OCI-LY1 (cell line): ENCODE measurements at regions not wholly inside any gene's neighbourhood (a gene's known extent, or its start where the extent isn't known, plus 50 kb on each side); places are given as distances from the start of the nearest gene placed in this dataset.

Experiments used
- H2AFZ ChIP-seq: fragments of 200-600 bp; sonication (generic), shearing (Covaris generic); 2 replicates; pipeline ENCODE4 v1.6.0; 2014; ENCODE audit warnings: antibody characterized with exemption, mild to moderate bottlenecking, low read length
- H3F3A ChIP-seq: fragments of 200-600 bp; sonication (generic), shearing (Covaris generic); 2 replicates; pipeline ENCODE4 v1.6.0; 2014; ENCODE audit warnings: mild to moderate bottlenecking, antibody characterized with exemption, low read length, moderate library complexity; ENCODE audit not compliant: insufficient read depth
- H3K27ac ChIP-seq: fragments of 200-600 bp; sonication (generic); 2 replicates; pipeline ENCODE4 v1.5.1; 2014; ENCODE audit warnings: low read length, mixed run types, mild to moderate bottlenecking, low read depth; ENCODE audit not compliant: poor library complexity, severe bottlenecking
- H3K27me3 ChIP-seq: fragments of 200-600 bp; sonication (generic); 2 replicates; pipeline ENCODE4 v1.6.0; 2014; ENCODE audit warnings: antibody characterized with exemption, mild to moderate bottlenecking, low read length, moderate library complexity; ENCODE audit not compliant: insufficient read depth
- H3K36me3 ChIP-seq: fragments of 200-600 bp; sonication (generic); 2 replicates; pipeline ENCODE4 v1.6.1; 2014; ENCODE audit warnings: mild to moderate bottlenecking, antibody characterized with exemption, low read length, moderate library complexity, mixed read lengths; ENCODE audit not compliant: insufficient read depth
- H3K4me1 ChIP-seq: fragments of 200-600 bp; sonication (generic); 2 replicates; pipeline ENCODE4 v1.5.1; 2014; ENCODE audit warnings: mild to moderate bottlenecking, low read length, moderate library complexity; ENCODE audit not compliant: insufficient read depth, severe bottlenecking
- H3K4me2 ChIP-seq: fragments of 200-600 bp; sonication (generic), shearing (Covaris generic); 2 replicates; pipeline ENCODE4 v1.6.1; 2014; ENCODE audit warnings: low read length
- H3K4me3 ChIP-seq: fragments of 200-600 bp; sonication (generic); 2 replicates; pipeline ENCODE4 v1.5.1; 2014; ENCODE audit warnings: low read length, low read depth, mild to moderate bottlenecking, mixed read lengths; ENCODE audit not compliant: poor library complexity, severe bottlenecking
- H3K79me2 ChIP-seq: fragments of 200-600 bp; shearing (Covaris generic); 2 replicates; pipeline ENCODE4 v1.6.1; 2016; ENCODE audit warnings: mixed run types, low read length, mixed read lengths; ENCODE audit not compliant: insufficient read depth
- H3K9ac ChIP-seq: fragments of 200-600 bp; sonication (generic), shearing (Covaris generic); 2 replicates; pipeline ENCODE4 v1.6.1; 2014; ENCODE audit warnings: mild to moderate bottlenecking, low read length, mixed read lengths
- H3K9me2 ChIP-seq: fragments of 200-600 bp; sonication (generic), shearing (Covaris generic); 2 replicates; pipeline ENCODE4 v1.6.1; 2014; ENCODE audit warnings: low read depth, mild to moderate bottlenecking, low read length, mixed read lengths
- H3K9me3 ChIP-seq: fragments of 200-600 bp; shearing (Covaris generic); 2 replicates; pipeline ENCODE4 v1.6.1; 2014; ENCODE audit warnings: low read length, mixed read lengths
- H4K20me1 ChIP-seq: fragments of 200-600 bp; sonication (generic), shearing (Covaris generic); 2 replicates; pipeline ENCODE4 v1.6.0; 2016; ENCODE audit warnings: mild to moderate bottlenecking, low read length; ENCODE audit not compliant: insufficient read depth
- EZH2 ChIP-seq: fragments of 200-600 bp; sonication (generic), shearing (Covaris generic); IDR thresholded peaks from 2 replicates; pipeline ENCODE4 v1.8.0; 2017; ENCODE audit warnings: borderline replicate concordance, mixed run types, mild to moderate bottlenecking, antibody characterized with exemption, low read length, moderate library complexity, mixed read lengths
- TF ChIP-seq, protein P1 (sequence below): fragments of 200-600 bp; sonication (generic), shearing (Covaris generic); IDR thresholded peaks from 2 replicates; pipeline ENCODE4 v1.5.1; 2017; ENCODE audit warnings: mild to moderate bottlenecking, antibody characterized with exemption, low read length, moderate library complexity, mixed read lengths

DNA sequence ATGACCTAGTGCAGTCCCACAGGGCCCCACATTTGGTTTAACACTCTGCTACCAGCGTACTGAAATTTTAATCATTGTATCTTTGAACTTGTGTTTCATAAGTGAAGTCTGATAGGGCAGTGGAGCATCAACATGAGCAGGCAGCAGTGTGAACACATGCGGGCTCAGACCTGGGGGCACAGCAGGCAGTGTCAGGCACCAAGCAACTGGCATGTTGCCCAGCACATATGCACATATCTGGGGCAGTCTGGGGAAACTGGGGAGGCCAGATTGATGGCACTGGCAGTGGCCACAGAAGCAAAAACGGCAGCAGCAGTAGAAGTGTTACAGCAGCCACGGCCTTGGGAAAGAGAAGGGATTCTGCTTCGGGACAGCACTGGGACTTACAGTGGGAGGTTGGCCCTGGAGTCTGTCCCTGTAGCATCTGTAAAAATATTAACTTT is 353.9 kb upstream of the KCNMB2 start:
- Histone ChIP-seq H3F3A (no peaks in the 10 kb centered on the region), H3K9me2 (no peaks in the 10 kb centered on the region), H3K79me2 (no peaks in the 10 kb centered on the region), H3K9ac (no peak overlapping the region), H3K4me3 (no peak overlapping the region), H3K27me3 (no peaks in the 10 kb centered on the region), H3K36me3 (no peaks in the 10 kb centered on the region), H4K20me1 (no peaks in the 10 kb centered on the region), H3K4me1 (no peaks in the 10 kb centered on the region), H3K27ac (no peak overlapping the region), H3K9me3 (no peaks in the 10 kb centered on the region), H2AFZ (no peak overlapping the region), H3K4me2 (no peak overlapping the region)
- TF ChIP-seq, protein P1, sequence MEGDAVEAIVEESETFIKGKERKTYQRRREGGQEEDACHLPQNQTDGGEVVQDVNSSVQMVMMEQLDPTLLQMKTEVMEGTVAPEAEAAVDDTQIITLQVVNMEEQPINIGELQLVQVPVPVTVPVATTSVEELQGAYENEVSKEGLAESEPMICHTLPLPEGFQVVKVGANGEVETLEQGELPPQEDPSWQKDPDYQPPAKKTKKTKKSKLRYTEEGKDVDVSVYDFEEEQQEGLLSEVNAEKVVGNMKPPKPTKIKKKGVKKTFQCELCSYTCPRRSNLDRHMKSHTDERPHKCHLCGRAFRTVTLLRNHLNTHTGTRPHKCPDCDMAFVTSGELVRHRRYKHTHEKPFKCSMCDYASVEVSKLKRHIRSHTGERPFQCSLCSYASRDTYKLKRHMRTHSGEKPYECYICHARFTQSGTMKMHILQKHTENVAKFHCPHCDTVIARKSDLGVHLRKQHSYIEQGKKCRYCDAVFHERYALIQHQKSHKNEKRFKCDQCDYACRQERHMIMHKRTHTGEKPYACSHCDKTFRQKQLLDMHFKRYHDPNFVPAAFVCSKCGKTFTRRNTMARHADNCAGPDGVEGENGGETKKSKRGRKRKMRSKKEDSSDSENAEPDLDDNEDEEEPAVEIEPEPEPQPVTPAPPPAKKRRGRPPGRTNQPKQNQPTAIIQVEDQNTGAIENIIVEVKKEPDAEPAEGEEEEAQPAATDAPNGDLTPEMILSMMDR: no peak
- TF ChIP-seq EZH2: no peak

DNA sequence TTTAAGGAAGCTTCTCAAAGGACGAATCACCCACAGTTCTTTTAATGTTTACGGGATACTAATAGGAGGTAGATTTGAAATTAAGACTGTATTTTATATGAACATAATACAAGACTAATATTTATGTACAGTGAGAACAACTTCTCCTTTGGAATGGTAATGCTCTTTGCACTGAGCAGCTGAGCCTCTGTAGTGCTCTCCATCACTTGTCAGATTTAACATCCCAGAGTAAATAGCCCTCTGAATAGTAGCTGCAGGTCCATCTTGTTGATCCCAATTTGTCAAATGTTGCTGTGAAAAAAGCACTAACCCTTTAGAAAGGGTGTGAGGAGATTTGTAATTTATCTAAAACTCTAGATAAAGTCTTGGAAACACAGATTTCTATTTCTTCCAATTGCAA is 351.4 kb upstream of the KCNMB2 start:
- H3K4me2 ChIP-seq: no peak overlapping the region
- no peaks in the 10 kb centered on the region for H3K9me3 ChIP-seq
- no peak overlapping the region for H2AFZ ChIP-seq
- H3K36me3 ChIP-seq: no peaks in the 10 kb centered on the region
- TF ChIP-seq, protein P1: no peak
- TF ChIP-seq EZH2: no peak
- H3K4me3 ChIP-seq: no peak overlapping the region
- no peaks in the 10 kb centered on the region for H3K27me3 ChIP-seq
- H3K79me2 ChIP-seq: no peaks in the 10 kb centered on the region
- no peaks in the 10 kb centered on the region for H4K20me1 ChIP-seq
- no peak overlapping the region for H3K9ac ChIP-seq
- no peaks in the 10 kb centered on the region for H3F3A ChIP-seq
- no peaks in the 10 kb centered on the region for H3K4me1 ChIP-seq
- H3K9me2 ChIP-seq: no peaks in the 10 kb centered on the region
- H3K27ac ChIP-seq: no peak overlapping the region

DNA sequence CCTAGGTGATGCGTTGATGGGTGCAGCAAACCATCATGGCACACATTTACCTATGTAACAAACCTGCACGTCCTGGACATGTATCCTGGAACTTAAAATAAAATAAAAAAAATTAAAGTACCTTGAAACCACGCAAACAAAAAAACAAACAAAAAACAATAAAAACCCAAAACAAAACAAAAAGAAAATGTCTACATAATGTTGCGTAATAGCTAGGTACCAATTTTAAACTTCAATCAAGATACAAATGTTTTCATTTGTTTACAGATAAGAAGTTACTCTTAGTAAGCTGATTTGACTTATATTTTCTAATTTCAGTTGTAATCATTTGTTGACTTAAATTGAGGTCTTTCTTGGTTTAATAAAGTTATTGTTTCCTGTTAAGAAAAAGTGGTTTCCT is 349.6 kb upstream of the KCNMB2 start:
- no peaks in the 10 kb centered on the region for H3K9me2 ChIP-seq
- H4K20me1 ChIP-seq: no peaks in the 10 kb centered on the region
- H3K9me3 ChIP-seq: no peaks in the 10 kb centered on the region
- no peaks in the 10 kb centered on the region for H3K4me1 ChIP-seq
- no peaks in the 10 kb centered on the region for H3F3A ChIP-seq
- no peak overlapping the region for H3K4me3 ChIP-seq
- H3K36me3 ChIP-seq: no peaks in the 10 kb centered on the region
- TF ChIP-seq EZH2: no peak
- TF ChIP-seq, protein P1: no peak
- H3K4me2 ChIP-seq: no peak overlapping the region
- no peak overlapping the region for H3K27ac ChIP-seq
- H2AFZ ChIP-seq: no peak overlapping the region
- H3K27me3 ChIP-seq: no peaks in the 10 kb centered on the region
- no peaks in the 10 kb centered on the region for H3K79me2 ChIP-seq
- H3K9ac ChIP-seq: no peak overlapping the region
